Coronary artery (tissue), 2 donors: ENCODE measurements at regions not wholly inside any gene's neighbourhood (a gene's known extent, or its start where the extent isn't known, plus 50 kb on each side); places are given as distances from the start of the nearest gene placed in this dataset.
"Not testable (repeated sequence)": the region's sequence is repeated elsewhere in the genome, so short reads cannot be mapped to it uniquely, and the experiment has no call there.

Experiments
- DNase-seq: peaks from one replicate; pipeline ENCODE4 v3.0.0-alpha.2; 2017; ENCODE audit warnings: low spot score
- H3K27ac ChIP-seq, 2 donors: fragments of 200-600 bp; sonication (generic); one replicate each; pipeline ENCODE4 v1.5.1; 2016 to 2019
- H3K4me3 ChIP-seq: fragments of 200-600 bp; sonication (generic); 2 replicates; pipeline ENCODE4 v1.5.1; 2016; ENCODE audit warnings: mild to moderate bottlenecking, moderate library complexity
- CTCF ChIP-seq: fragments of 200-600 bp; sonication (generic); IDR thresholded peaks from one replicate; pipeline ENCODE4 v1.5.1; 2019; ENCODE audit warnings: antibody characterized with exemption

- H3K4me3 ChIP-seq, result no peak overlapping the region
- no peak for TF ChIP-seq CTCF
Measured at GRCh38 chr4:7136351-7136750, 56.0 kb upstream of the SORCS2 start.

GRCh38 chr4:7135389-7135746 lies 57.0 kb upstream of the SORCS2 start:
- Histone ChIP-seq H3K4me3 (no peak overlapping the region), H3K27ac (peak overlapping the region in 1 of 2 donors; percentile 72)
- TF ChIP-seq CTCF, result no peak
- DNase-seq, result no peak

More at GRCh38 chr4:7136351-7136750, 56.0 kb upstream of the SORCS2 start:
- H3K27ac ChIP-seq, result no peak overlapping the region
- DNase-seq, result no peak

- DNase-seq, result peak; percentile 81
- peak overlapping the region in 1 of 2 donors; percentile 72 for H3K27ac ChIP-seq
- no peak overlapping the region for H3K4me3 ChIP-seq
- no peak for TF ChIP-seq CTCF
Measured at GRCh38 chr4:7134737-7135388, 57.5 kb upstream of the SORCS2 start.

DNA sequence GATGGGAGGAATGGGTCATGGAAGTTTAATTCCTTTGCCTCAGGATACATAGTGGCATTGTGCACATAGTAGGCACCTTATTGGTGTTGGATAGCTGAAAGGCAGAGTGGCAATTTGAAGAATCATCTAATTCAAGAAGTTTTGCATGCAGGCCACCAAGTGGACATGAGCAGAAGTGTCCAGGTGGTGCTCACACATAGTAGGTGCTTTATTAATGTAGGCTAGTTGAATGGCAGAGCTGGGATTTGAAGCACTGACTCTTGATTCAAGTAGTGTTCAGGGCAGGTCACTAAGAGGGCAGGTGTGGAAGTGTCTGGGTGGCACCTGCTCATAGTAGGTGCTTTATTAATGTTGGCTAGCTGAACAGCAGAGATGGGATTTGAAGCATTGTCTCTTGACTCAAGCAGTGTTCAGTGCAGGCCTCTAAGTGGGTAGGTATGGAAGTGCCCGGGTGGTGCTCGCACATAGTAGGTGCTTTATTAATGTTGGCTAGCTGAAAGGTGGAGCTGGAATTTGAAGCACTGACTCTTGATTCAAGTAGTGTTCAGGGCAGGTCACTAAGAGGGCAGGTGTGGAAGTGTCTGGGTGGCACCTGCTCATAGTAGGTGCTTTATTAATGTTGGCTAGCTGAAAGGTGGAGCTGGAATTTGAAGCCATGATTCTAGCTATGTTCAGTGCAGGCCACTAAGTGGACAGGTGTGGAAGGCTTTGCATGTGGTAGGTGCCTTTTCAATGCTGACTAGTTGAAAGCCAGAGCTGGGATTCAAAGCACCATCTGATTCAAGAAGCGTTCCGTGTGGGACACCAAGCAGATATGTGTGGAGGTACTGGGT lies 58.3 kb upstream of the SORCS2 start:
- not testable (repeated sequence) for DNase-seq, H3K4me3 ChIP-seq
- H3K27ac ChIP-seq, result peak overlapping the region in 1 of 2 donors; percentile 48

DNA sequence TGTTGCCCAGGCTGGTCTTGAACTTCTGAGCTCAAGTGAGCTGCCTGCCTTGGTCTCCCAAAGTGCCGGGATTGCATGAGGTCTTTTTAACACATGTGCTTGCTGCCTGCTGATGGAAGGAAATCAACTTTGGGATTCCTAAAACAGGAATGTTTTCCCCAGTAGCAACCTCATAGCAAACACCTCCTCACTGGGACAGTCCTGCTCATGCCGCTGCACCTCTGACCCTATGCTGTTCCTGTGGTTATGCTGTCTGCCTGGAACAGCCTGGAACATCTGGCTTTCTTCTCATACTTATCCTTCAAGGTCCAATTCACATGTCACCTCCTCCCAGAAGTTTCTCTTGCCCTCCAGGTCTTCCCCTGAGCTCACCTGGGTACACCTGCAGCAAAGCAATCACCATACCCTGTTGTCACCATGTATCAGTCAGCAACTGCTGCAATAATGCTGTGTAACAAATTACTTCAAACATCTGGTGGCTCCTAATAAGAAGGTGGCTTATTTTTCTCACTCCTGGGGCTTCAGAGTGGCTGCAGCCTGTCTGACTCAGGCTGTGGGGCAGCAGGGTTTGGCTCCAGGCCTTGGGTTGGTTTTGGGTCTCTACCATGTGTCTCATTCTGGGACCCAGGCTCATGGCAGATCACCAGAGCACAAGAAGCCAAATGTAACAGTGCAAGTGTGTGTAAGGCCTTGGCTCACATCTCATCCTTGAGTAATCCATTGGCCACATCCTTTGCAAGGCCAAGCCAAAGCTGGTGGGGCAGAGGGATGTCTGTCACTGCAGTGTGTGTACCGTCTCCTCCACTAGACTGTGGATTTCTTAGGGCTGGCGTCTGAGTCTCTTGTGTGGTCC lies 59.4 kb upstream of the SORCS2 start:
- DNase-seq, result no peak
- TF ChIP-seq CTCF, result no peak

DNA sequence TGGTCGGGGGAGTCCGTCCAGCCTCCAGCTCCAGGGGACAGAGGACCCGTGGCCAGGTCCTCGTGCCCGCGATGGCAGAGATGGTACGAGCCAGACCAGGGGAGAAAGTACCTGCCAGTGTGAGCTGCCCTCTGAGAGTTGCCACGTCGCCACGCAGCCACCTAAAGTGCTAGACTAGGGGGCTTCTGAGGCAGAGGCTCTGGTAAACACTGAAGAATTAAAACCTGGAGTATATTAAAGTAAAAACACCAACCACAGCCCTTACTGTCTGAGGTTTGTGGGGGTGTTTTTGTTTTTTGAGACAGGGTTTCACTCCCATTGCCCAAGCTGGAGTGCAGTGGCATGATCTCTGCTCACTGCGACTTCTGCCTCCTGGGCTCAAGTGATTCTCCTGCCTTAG lies 60.1 kb upstream of the SORCS2 start:
- no peak for TF ChIP-seq CTCF
- H3K4me3 ChIP-seq, result no peak overlapping the region
- DNase-seq, result no peak
- no peak overlapping the region for H3K27ac ChIP-seq

More for the DNA sequence above, 59.4 kb upstream of the SORCS2 start:
- Histone ChIP-seq H3K27ac (peak overlapping the region in 1 of 2 donors; percentile 28), H3K4me3 (no peak overlapping the region)

GRCh38 chr4:7131498-7132031 lies 60.8 kb upstream of the SORCS2 start:
- no peak for TF ChIP-seq CTCF
- no peak overlapping the region for H3K27ac ChIP-seq
- no peak overlapping the region for H3K4me3 ChIP-seq
- no peak for DNase-seq
